GM21390 (cell line): ENCODE measurements at regions not wholly inside any gene's neighbourhood (a gene's known extent, or its start where the extent isn't known, plus 50 kb on each side); places are given as distances from the start of the nearest gene placed in this dataset.
"Not testable (repeated sequence)": the region's sequence is repeated elsewhere in the genome, so short reads cannot be mapped to it uniquely, and the experiment has no call there.

Experiments used
- ATAC-seq: cut with Tn5 transposase; IDR thresholded peaks from one replicate; pipeline ENCODE4 v1.9.1; 2021; ENCODE audit not compliant: unreplicated experiment

GRCh38 chr4:179164267-179164999 is 1722.2 kb upstream of the AGA start:
- no peak for ATAC-seq

DNA sequence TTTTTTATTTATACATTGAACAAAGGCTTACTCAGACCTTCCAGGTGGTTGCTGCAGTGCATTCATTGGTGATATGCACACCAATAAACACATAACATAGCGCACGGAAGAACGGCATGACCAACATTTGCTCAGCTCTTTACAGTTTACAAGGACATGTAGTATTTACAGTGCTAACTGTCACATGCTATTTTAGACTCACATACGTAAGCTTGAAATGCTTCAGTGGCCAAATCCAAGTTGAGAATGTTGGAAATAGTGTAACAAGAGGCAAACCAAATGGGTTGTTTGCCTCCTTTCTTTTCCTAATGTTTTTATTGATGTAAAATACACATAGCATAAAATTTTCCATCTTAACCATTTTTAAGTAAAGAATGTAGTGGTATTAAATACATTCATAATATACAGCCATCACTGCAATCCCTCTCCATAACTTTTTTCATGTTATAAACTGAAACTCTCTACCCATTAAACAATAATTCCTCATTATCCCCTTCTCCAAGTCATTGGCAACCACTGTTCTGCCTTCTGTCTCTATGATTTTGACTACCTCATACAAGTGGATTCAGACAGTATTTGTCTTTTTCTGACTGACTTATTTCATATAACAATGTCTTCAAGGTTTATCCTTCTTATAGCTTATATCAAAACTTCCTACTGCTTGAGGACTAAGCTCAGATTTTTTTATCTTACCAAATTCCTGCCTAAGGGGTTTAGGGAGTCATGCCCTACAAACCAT is 1722.9 kb upstream of the AGA start:
- ATAC-seq, result no peak

DNA sequence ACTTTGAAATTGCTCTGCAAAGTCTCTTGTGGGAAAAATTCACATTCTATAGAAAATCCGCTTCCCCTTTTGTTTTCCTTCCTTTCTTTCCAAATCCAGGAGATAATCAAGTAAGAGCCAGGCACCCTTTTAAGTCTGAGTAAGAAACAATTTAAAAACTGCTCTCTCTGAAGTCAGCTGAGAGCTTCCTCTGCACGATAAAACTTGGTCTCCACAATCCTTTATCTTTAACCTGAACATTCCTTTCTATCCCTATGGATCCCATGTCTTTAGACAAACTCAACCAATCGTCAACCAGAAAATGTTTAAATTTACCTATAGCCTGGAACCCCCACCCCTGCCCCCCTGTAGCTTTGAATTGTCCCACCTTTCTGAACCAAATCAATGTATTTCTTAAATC is 1723.6 kb upstream of the AGA start:
- ATAC-seq, result no peak

DNA sequence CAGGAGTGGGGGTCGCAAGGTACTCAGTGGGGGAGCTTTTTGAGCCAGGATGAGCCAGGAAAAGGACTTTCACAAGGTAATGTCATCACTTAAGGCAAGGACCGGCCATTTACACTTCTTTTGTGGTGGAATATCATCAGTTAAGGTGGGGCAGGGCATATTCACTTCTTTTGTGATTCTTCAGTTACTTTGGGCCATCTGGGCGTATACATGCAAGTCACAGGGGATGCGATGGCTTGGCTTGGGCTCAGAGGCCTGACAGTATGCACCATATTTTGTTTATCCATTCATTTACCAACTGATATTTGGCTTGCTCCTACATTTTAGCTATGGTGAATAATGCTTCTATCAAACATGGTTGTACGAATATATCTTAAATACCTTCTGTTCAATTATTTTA is 1728.1 kb upstream of the AGA start:
- not testable (repeated sequence) for ATAC-seq

DNA sequence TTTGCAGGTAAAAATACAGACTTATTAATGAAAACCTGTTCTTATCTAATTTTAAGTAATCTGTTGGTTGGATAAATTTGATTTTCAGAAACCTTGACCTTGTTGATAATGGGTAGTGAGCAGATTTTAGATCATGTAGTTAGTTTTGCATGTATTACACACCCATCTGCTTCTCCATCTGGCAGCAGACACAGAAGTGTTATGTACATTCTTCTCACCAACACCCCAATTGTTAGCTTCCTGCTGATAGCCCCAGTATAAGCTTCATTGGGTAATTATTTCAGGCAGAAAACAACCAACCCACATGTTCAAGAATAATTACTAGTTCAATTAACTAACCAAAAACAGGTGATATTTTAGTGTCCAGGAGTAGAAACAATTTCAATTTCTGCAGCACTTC is 1740.5 kb upstream of the AGA start:
- no peak for ATAC-seq

- no peak for ATAC-seq
Observed at GRCh38 chr4:179195887-179196286, 1753.7 kb upstream of the AGA start.

GRCh38 chr4:179196511-179196910 is 1754.3 kb upstream of the AGA start:
- no peak for ATAC-seq

DNA sequence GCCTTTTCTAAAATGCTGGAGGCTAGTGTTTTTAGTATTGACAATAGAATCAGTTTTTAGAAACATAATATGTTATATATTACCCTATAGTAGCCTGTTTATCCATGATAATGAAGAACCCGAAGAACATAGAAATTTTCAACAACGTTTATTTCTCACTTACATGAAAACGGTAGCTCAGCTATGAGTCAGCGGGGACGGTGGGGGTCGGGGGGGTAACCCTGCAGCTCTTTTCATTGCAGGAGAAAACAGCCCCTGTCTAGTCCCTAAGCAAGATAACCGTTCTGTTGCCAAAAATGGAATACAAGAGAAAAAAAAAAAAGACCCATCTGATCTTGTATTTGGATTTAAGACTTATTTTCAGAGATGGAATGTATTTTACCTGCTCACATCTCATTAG is 1758.4 kb upstream of the AGA start:
- ATAC-seq, result no peak

DNA sequence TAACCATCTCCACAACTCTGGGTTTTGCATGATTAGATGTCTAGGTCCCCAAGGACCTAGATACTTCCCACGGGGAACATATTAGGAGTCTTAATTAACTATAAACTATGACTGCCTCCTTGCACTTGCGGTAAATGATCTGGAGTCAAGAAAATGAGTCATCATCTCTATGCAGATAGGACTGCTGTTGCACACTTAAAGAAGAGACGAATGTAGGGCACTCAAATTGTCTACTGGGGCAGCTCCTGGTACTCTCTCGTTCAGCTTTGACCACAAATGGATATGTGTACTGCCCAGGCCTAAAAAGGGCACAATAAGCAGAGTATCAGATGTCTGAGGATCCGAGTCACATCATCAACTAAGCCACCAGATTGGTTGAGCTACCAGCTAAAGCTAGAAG is 1783.4 kb upstream of the AGA start:
- no peak for ATAC-seq

- no peak for ATAC-seq
Observed at GRCh38 chr4:179248821-179249220, 1806.6 kb upstream of the AGA start.

DNA sequence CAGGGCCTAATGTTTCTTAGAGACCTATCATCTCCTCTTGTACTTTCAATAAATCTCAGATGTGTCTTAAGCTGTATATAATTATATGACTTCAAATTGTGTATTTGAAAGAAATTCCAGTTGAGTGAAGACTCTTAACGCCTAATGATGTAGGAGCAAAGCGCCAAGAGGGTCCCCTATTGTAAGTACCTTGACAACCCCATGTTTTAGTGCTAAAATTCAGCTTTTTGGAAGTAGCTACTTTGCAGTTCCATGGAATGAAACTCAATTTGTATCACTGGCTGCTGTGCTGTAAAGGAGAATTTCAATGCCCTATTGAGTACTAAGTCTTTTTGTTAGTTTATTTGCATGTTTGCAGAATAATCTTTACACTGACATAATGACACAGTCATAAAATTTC is 1826.6 kb upstream of the AGA start:
- ATAC-seq, result no peak

DNA sequence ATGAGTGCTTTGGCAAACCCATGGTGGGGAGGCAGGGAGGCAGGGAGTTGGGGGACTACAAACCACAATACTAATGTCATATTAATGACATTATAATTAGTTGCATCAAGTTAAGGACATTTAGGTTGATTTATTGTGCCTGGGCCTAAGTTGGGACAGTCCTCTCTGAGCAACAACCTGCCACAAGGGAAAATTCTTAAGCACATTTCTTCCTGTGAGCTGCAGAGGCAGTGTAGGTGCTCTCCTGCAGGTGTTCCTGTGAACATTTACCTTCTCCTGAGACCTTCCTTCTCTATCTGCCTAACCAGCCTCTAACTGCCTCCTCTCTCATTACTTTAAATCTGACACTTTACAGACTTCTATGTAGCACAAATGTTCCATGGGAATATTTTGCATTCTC is 1830.0 kb upstream of the AGA start:
- ATAC-seq, result no peak

- no peak for ATAC-seq
Observed at GRCh38 chr4:179278647-179279046, 1836.4 kb upstream of the AGA start.

DNA sequence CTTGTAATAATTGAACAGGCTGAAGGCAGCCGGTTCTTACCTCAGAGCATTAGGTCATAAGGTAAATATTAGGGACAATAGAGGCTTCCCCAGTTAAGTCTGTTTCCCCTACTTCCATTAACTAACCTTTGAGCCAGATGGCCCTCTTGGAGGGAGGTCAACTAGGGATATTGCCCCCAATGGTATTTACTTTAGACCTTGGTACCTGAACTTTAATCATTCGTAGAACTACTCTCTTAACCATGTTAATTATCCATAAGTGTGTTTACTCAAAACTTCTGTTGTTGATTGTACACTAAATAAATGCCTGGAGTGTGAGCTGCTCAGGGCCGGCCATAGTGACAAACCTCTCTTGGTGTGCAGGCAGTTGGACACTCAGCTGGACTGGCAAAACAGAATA is 1843.5 kb upstream of the AGA start:
- ATAC-seq, result no peak

DNA sequence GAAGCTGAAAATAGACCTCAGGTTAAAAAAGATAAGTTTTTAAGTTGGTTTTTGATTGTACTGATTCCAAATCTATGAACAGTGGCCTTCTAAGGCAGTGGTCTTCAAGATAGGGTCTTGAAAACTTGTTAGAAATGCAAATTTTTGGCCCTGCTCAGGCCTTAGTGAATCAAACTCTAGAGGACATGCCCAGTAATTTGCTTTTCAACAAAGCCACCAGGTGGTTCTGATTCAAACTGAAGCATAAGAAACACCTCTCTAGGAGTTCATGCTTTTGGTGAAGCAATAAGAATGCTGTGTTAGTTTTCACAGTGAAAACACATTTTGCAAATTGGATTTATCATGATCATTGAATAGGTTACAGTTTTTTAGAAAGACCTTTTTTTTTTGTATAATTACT is 1849.4 kb upstream of the AGA start:
- no peak for ATAC-seq

GRCh38 chr4:179292468-179292867 is 1850.2 kb upstream of the AGA start:
- no peak for ATAC-seq

GRCh38 chr4:179307297-179308136 is 1865.3 kb upstream of the AGA start:
- peak; percentile 95 for ATAC-seq

GRCh38 chr4:179313823-179314222 is 1871.6 kb upstream of the AGA start:
- no peak for ATAC-seq

DNA sequence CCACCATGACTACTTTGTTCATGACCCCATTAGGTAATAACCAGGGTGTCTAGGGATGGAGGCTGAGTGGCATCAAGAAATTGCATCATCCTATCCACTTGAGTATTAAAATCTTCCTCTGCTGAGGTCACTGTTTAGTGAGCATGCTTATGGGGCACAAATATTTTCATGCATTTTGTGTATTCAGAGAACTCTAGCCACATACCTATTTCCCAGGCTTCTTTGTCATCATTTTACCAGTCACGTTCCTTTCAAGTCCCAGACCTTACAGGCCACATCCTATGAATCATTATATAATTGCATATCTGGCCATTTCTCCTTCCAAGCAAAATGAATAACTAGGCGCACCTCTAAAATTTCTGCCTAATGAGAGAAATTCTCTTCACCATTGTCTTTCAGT is 1882.9 kb upstream of the AGA start:
- ATAC-seq, result no peak

GRCh38 chr4:179328627-179329026 is 1886.4 kb upstream of the AGA start:
- no peak for ATAC-seq

GRCh38 chr4:179331362-179331761 is 1889.1 kb upstream of the AGA start:
- no peak for ATAC-seq

GRCh38 chr4:179344861-179345260 is 1902.6 kb upstream of the AGA start:
- no peak for ATAC-seq
